GM21390 (cell line): ENCODE measurements at regions not wholly inside any gene's neighbourhood (a gene's known extent, or its start where the extent isn't known, plus 50 kb on each side); places are given as distances from the start of the nearest gene placed in this dataset.

Experiments
- ATAC-seq: cut with Tn5 transposase; IDR thresholded peaks from one replicate; pipeline ENCODE4 v1.9.1; 2021; ENCODE audit not compliant: unreplicated experiment

GRCh38 chrY:15478348-15478963, 954.1 kb downstream of the NLGN4Y start:
- ATAC-seq, result no peak

GRCh38 chrY:15500536-15500935, 976.2 kb downstream of the NLGN4Y start:
- no peak for ATAC-seq

- no peak for ATAC-seq
Measured at GRCh38 chrY:15501181-15501580, 976.9 kb downstream of the NLGN4Y start.

GRCh38 chrY:15510288-15510687, 986.0 kb downstream of the NLGN4Y start:
- no peak for ATAC-seq

GRCh38 chrY:15510984-15511650, 986.8 kb downstream of the NLGN4Y start:
- ATAC-seq, result no peak

GRCh38 chrY:15535131-15535530, 1010.8 kb downstream of the NLGN4Y start:
- ATAC-seq, result no peak

GRCh38 chrY:15535784-15536511, 1011.6 kb downstream of the NLGN4Y start:
- ATAC-seq, result no peak

- no peak for ATAC-seq
Measured at GRCh38 chrY:15540516-15540915, 1016.2 kb downstream of the NLGN4Y start.

GRCh38 chrY:15546177-15546754, 1021.9 kb downstream of the NLGN4Y start:
- no peak for ATAC-seq

GRCh38 chrY:15552074-15552473, 1027.7 kb downstream of the NLGN4Y start:
- ATAC-seq, result no peak

GRCh38 chrY:15554991-15555390, 1030.7 kb downstream of the NLGN4Y start:
- no peak for ATAC-seq

- no peak for ATAC-seq
Measured at GRCh38 chrY:15559169-15559568, 1034.8 kb downstream of the NLGN4Y start.

- no peak for ATAC-seq
Measured at GRCh38 chrY:15560840-15561239, 1036.5 kb downstream of the NLGN4Y start.

GRCh38 chrY:15561501-15562289, 1037.4 kb downstream of the NLGN4Y start:
- no peak for ATAC-seq

GRCh38 chrY:15577886-15578285, 1053.6 kb downstream of the NLGN4Y start:
- no peak for ATAC-seq

- no peak for ATAC-seq
Measured at GRCh38 chrY:15578761-15579160, 1054.4 kb downstream of the NLGN4Y start.

- no peak for ATAC-seq
Measured at GRCh38 chrY:15579245-15579644, 1054.9 kb downstream of the NLGN4Y start.

GRCh38 chrY:15583111-15583510, 1058.8 kb downstream of the NLGN4Y start:
- no peak for ATAC-seq

GRCh38 chrY:15592957-15593356, 1068.6 kb downstream of the NLGN4Y start:
- ATAC-seq, result no peak

GRCh38 chrY:15593476-15594160, 1069.3 kb downstream of the NLGN4Y start:
- ATAC-seq, result no peak
